ENCODE measurements at regions not wholly inside any gene's neighbourhood (a gene's known extent, or its start where the extent isn't known, plus 50 kb on each side); places are given as distances from the start of the nearest gene placed in this dataset.

GRCh38 chr2:220890931-220891330, 681.2 kb downstream of the EPHA4 start:
- DNase-seq = no peak

GRCh38 chr2:220891405-220891804, 680.7 kb downstream of the EPHA4 start:
- DNase-seq = no peak

- DNase-seq = no peak
Observed at GRCh38 chr2:220892018-220892634, 680.0 kb downstream of the EPHA4 start.

GRCh38 chr2:220893411-220893810, 678.7 kb downstream of the EPHA4 start:
- no peak for DNase-seq

GRCh38 chr2:220894069-220894468, 678.0 kb downstream of the EPHA4 start:
- DNase-seq = no peak

GRCh38 chr2:220899492-220899891, 672.6 kb downstream of the EPHA4 start:
- no peak for DNase-seq

GRCh38 chr2:220904015-220904414, 668.1 kb downstream of the EPHA4 start:
- DNase-seq = no peak

- DNase-seq = no peak
Observed at GRCh38 chr2:220913384-220913783, 658.7 kb downstream of the EPHA4 start.

- DNase-seq = no peak
Observed at GRCh38 chr2:220915092-220915623, 656.9 kb downstream of the EPHA4 start.

GRCh38 chr2:220916931-220917330, 655.2 kb downstream of the EPHA4 start:
- no peak for DNase-seq

- DNase-seq = no peak
Observed at GRCh38 chr2:220930271-220931076, 641.6 kb downstream of the EPHA4 start.

GRCh38 chr2:220931491-220931890, 640.6 kb downstream of the EPHA4 start:
- no peak for DNase-seq

GRCh38 chr2:220932041-220932440, 640.1 kb downstream of the EPHA4 start:
- no peak for DNase-seq

GRCh38 chr2:220935789-220936321, 636.2 kb downstream of the EPHA4 start:
- DNase-seq = no peak

GRCh38 chr2:220936641-220937197, 635.4 kb downstream of the EPHA4 start:
- no peak for DNase-seq

- DNase-seq = no peak
Observed at GRCh38 chr2:220937245-220937644, 634.9 kb downstream of the EPHA4 start.

GRCh38 chr2:220940646-220941045, 631.5 kb downstream of the EPHA4 start:
- no peak for DNase-seq

- DNase-seq = no peak
Observed at GRCh38 chr2:220941683-220942082, 630.4 kb downstream of the EPHA4 start.

GRCh38 chr2:220946552-220946951, 625.6 kb downstream of the EPHA4 start:
- no peak for DNase-seq

- no peak for DNase-seq
Observed at GRCh38 chr2:220948579-220948978, 623.5 kb downstream of the EPHA4 start.

GRCh38 chr2:220949466-220949865, 622.6 kb downstream of the EPHA4 start:
- no peak for DNase-seq

GRCh38 chr2:220955776-220956175, 616.3 kb downstream of the EPHA4 start:
- no peak for DNase-seq

GRCh38 chr2:220956429-220956828, 615.7 kb downstream of the EPHA4 start:
- no peak for DNase-seq

- DNase-seq = no peak
Observed at GRCh38 chr2:220959391-220959802, 612.7 kb downstream of the EPHA4 start.
